ENCODE measurements at regions not wholly inside any gene's neighbourhood (a gene's known extent, or its start where the extent isn't known, plus 50 kb on each side); places are given as distances from the start of the nearest gene placed in this dataset.
"Not testable (repeated sequence)": the region's sequence is repeated elsewhere in the genome, so short reads cannot be mapped to it uniquely, and the experiment has no call there.

- no peak for DNase-seq
These were observed 487.4 kb downstream of the PRDM9 start for GRCh38 chr5:23994581-23995370.

- no peak for DNase-seq
These were observed 489.1 kb downstream of the PRDM9 start for GRCh38 chr5:23996525-23996924.

- no peak for DNase-seq
These were observed 498.0 kb downstream of the PRDM9 start for GRCh38 chr5:24005384-24005783.

DNA sequence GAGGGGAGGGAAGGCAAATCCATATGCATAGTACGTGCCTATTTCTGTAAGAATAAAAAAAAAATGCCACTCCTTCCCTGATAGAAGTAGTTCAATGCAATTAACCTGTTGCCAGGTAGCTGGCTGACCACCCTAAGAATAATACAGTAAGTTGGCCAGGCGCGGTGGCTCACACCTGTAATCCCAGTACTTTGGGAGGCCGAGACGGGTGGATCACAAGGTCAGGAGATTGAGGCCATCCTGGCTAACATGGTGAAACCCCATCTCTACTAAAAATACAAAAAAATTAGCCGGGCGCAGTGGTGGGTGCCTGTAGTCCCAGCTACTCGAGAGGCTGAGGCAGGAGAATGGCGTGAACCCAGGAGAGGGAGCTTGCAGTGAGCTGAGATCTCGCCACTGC lies 510.3 kb downstream of the PRDM9 start:
- DNase-seq = not testable (repeated sequence)

- no peak for DNase-seq
These were observed 518.9 kb downstream of the PRDM9 start for GRCh38 chr5:24026288-24026687.

DNA sequence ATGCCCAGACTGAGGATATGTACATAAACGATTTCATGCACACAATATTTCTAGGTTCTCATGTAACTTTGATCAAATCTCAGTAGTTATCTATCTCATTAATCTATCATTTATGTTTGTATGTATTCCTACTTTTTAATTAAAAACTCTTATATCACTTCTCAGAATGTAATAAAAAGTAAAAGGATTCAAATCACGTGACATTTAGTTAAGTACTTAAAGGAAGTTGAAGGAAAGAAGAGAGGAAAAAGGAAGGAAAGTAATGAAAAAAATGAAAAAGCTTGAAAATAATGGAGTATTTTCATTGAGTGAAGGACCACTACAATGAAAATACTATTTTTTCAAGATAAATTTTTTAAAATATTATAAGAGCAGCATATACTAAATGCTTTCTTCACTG lies 535.3 kb downstream of the PRDM9 start:
- no peak for DNase-seq

- no peak for DNase-seq
These were observed 537.6 kb downstream of the PRDM9 start for GRCh38 chr5:24045046-24045445.

- no peak for DNase-seq
These were observed 546.3 kb downstream of the PRDM9 start for GRCh38 chr5:24053737-24054136.

DNA sequence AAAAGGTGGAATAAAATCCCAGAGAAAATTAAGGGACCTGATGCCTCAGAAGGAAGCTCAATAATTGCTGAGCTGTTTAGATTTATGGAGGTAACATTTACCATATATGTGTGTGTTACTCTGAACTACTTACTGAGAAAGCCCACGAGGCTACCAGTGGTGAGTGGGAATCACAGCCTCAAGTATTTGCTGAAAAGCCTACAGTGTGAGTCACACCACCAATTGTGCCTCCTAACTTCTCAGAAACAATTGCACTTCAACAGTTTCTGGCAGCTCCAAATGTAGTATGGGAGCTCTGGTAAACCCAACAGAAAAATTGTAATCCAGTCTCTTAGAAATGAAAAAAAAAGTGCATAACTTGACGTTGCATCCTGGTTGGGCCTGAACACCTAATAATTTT lies 551.6 kb downstream of the PRDM9 start:
- DNase-seq = no peak

- no peak for DNase-seq
These were observed 552.3 kb downstream of the PRDM9 start for GRCh38 chr5:24059716-24060115.

GRCh38 chr5:24065779-24066178 lies 558.4 kb downstream of the PRDM9 start:
- DNase-seq = no peak

DNA sequence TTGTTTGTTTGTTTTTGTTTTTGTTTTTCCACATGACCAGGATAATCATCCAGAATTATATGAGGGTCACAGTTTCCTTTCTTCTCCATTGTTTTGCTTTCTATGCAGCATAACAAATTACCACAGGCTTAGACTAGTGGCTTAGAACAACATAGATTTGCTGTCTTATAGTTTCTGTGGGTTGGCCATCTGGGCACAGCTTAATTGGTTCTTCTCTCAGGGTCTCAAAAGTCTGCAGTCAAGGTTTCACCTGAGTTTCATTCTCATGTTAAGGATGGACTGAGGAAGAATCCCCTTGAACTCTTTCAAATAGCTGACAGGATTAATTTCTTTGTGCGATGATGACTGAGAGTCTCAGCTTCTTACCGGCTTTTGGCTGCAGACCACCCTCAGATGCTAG lies 559.8 kb downstream of the PRDM9 start:
- no peak for DNase-seq

DNA sequence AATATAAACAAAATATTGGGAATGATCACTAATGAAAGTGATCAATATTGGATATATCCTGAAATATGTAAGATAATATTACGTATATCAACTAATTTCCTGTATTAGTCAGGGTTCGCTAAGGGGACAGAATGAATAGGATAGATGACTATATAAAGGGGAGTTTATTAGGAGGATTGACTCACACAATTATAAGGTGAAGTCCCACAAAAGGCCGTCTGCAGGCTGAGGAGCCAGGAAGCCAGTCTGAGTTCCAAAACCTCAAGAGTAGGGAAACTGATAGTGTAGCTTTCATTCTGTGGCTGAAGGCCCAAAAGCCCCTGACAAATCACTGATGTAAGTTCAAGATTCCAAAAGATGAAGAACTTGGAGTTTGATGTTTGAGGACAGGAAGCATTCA lies 561.1 kb downstream of the PRDM9 start:
- DNase-seq = no peak

- DNase-seq = no peak
These were observed 565.7 kb downstream of the PRDM9 start for GRCh38 chr5:24073107-24073506.

DNA sequence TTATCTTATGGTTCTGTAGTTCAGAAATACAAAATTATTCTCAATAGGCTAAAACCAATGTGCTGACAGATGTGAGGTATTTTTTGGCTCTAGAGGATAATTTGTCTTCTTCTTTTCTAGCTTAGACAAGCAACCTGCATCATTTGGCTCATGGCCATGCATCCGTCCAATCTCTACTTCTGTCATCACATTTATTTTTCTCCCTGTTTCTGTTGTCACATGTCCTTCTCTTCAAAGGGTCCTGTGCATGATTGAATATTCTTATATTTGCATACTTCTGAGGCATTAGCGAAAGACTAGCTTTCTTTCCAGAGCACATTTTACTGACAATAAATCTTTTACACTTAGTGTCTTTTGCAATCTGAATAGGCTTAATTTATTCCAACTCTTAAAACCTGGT lies 564.7 kb downstream of the CDH10 start:
- DNase-seq = no peak

GRCh38 chr5:24094081-24094679 lies 550.6 kb downstream of the CDH10 start:
- DNase-seq = no peak

DNA sequence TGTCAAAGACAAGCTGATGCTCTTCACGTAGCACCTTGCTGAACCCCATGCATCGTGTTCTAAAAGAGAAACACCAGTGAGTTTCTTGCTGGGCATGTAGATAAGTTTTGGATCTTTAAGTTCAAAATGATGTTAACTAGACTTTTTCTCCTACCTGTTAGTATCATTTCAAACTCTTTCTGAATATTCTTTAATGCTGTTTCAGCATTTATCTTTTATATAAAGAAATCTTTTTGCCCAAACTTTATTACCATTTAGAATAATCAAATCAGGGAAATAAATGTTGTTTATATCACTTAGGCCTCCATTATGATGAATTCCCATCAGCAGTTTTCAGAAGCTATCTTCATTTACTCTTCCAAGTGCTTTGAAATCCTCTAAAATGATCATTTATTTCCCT lies 542.8 kb downstream of the CDH10 start:
- no peak for DNase-seq

GRCh38 chr5:24103451-24104023 lies 541.2 kb downstream of the CDH10 start:
- no peak for DNase-seq

- peak; percentile 60 for DNase-seq
These were observed 534.7 kb downstream of the CDH10 start for GRCh38 chr5:24110004-24110615.

DNA sequence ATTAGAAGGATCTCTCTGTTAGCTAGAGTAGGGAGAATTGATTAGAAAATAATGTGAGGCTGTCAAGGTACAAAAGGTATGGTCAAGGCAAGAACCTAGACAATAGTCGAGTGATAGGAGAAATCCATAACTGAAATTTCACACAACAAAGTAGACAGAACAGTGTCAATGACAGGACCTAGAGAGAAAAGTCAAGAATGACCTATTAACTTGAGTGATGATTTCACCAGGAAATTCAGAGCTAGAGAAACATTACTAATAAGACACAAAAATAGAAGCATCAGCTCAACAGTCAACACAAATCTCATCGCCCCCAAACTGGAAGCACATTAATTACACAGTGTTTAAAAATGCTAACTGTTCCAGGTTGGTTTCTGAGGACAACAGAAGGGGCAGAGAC lies 532.4 kb downstream of the CDH10 start:
- no peak for DNase-seq

GRCh38 chr5:24118351-24118750 lies 526.4 kb downstream of the CDH10 start:
- no peak for DNase-seq

GRCh38 chr5:24135536-24135935 lies 509.2 kb downstream of the CDH10 start:
- DNase-seq = no peak

- no peak for DNase-seq
These were observed 503.7 kb downstream of the CDH10 start for GRCh38 chr5:24141046-24141445.

DNA sequence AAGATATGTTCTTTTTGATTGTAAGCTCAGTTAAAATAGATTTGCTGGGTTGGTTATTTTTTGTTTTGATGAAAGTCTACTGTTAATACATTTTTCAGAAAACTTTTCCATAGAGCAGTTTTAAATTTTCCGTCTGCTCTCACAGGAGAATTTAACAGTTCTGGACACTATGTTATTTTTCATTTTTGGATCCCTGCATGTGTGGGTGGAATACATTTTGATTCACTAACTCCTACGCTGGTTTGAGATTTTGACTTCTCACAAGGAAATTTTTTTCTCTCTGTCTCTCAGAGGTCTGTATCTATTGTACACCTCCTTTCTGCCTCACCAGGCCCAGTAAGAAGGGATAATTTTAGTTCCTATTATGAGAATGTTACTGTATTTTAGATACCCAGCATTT lies 502.4 kb downstream of the CDH10 start:
- no peak for DNase-seq
